GM12801 (cell line): ENCODE measurements at regions not wholly inside any gene's neighbourhood (a gene's known extent, or its start where the extent isn't known, plus 50 kb on each side); places are given as distances from the start of the nearest gene placed in this dataset.

ENCODE experiments used
- TF ChIP-seq, protein P1 (sequence below): IDR thresholded peaks from one replicate; pipeline ENCODE4 v1.5.1; 2011; ENCODE audit warnings: control low read depth; ENCODE audit not compliant: insufficient read length; ENCODE audit errors: extremely low read depth

DNA sequence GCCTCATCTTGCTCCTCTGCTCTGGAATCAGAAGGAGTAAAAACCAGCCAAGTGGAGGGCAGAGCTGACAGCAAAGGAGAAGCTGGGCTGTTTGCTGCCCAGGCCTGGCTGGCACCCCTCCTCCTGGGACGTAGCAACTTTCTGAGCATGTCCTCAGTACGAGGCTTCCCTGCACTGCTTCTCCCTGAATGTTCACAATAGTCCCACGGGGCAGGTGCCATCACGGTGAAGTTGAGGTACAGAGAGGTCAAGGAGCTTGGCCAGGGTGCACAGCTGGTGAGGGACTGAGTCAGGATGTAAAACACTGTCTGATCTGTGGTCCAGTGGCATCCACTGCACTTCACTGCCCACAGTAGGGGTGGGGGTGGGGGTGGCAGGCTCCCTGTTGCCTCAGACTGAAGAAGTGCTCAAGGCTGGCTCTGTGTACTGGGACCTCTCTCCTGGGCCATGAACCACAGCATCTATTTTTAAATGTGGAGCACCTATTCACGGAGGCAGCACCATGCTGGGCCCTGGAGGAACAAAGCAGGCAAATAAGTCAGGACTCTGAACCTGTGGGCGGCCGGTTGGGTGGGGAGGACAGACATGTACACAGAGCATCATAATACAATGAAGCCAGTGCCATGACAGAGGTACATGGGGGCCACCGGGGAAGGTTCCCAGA, 369.5 kb downstream of the SEC14L1 start:
- TF ChIP-seq, protein P1, sequence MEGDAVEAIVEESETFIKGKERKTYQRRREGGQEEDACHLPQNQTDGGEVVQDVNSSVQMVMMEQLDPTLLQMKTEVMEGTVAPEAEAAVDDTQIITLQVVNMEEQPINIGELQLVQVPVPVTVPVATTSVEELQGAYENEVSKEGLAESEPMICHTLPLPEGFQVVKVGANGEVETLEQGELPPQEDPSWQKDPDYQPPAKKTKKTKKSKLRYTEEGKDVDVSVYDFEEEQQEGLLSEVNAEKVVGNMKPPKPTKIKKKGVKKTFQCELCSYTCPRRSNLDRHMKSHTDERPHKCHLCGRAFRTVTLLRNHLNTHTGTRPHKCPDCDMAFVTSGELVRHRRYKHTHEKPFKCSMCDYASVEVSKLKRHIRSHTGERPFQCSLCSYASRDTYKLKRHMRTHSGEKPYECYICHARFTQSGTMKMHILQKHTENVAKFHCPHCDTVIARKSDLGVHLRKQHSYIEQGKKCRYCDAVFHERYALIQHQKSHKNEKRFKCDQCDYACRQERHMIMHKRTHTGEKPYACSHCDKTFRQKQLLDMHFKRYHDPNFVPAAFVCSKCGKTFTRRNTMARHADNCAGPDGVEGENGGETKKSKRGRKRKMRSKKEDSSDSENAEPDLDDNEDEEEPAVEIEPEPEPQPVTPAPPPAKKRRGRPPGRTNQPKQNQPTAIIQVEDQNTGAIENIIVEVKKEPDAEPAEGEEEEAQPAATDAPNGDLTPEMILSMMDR, result no peak

DNA sequence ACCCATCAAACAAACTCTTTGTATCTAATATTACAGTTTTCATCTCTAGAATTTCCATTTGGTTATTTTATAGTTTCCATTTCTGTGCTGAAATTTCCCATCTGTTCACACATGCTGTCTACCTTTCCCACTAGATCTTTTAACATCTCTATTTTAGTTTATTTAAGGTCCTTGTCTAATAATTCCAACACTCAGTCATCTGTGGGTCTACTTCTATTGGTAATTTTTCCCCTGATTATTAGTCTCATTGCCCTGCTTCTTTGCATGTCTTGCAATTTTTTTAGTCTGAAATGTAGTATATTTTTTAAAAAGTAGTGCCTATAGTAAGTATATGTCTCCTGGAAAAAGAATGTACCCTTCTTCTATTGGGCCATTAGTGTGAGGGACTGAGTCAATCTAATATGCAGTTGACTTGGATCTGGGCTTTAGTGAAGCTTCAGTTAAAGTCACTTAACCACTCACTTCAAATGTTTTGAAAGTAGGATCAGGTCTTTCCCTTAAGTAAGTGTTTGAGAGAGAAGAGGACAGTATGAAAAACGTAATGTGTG, 370.8 kb downstream of the SEC14L1 start:
- TF ChIP-seq, protein P1, result no peak

DNA sequence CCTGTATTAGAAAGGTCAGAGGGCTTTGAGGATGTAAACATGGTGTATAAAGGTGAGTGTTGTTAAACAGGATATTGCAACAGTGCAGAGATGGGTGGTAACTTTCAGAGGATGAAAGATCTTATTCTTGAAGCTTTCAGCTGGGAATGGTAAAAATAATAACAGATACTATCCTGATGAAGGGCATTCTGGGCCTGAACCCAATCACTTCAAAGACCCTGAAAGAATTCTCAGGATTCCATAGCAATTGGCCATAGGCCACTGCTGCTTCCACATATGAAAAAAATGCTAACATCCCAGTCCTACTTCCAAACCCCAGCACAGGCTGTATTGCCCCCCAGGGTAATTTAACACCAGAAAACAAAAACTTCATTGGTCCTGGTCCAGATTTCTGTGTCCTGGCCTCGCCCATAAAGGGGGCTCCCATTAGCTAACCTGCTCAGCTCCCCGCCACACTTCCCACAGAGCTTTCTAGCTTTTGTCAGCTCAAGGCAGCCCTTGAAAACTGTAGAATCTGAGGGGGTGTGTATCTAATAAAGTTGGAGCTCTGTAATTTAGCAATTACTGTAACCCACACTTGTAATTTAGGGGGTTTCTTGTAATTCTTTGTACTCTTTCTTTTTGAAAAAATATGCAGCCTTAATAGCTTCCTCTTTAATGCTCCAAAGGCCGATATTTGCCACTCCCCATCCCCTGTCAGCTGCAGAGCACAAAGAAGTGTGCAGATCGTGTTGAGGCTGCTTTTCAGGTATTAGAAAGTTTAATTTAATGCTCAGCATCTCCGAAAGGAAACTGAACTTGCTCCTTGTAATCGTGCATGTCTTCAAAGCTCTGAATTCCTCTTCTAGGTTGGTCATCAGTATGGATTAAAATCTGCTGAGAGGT, 371.5 kb downstream of the SEC14L1 start:
- TF ChIP-seq, protein P1, result no peak

DNA sequence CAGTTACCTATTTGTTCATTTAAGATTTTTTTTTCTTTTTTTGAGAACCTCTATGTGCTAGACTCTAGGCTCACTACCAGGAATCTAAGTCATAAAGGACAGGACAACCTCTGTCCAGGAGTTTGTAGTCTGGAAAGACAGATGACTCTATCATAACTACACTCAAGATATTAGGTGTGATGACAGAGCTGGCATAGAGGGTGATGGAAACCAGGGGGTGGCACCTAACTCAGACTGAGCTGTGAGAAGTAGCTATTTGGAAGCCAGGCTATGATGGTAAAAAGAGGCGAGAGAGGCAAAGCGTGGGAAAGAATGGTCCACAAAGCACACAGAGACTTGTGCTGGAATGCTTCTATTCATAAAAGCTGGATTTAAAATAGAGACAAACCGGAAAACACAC, 372.3 kb downstream of the SEC14L1 start:
- TF ChIP-seq, protein P1, result no peak

DNA sequence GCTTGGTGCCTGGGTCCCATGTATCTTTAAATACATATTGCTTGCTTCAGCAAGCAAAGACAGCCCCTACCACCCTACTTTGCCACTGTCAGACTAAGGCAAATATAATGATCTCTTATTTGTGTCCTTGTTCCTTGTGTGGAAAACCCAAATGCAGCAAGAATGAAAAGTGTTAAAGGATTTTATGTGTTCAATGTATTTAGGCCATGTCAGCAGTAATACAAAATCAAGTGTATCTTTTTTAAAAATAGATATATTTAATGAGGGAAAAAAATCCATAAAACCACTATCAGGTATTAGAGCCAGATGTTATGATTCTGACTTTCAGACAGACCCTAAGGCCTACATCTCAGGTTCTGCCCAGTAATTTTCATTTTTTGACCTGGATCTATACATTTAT, 374.5 kb downstream of the SEC14L1 start:
- TF ChIP-seq, protein P1, result no peak

DNA sequence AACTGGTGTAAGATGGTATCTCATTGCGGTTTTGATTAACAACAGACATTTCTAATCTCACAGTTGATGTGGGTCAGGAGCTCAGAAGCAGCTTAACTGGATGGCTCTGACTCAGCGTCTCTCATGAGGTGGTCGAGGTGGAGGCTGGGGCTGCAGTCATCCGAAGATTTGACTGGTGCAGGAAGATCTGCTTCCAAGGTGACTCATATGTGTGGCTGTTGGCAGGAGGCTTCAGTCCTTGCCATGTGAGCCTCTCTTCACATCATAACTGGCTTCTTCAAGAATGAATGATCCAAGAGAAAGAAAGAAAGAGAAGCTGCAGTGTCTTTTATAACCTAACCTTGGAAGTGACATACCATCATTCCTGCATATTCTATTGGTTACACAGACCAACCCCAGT, 376.1 kb downstream of the SEC14L1 start:
- TF ChIP-seq, protein P1, result no peak

DNA sequence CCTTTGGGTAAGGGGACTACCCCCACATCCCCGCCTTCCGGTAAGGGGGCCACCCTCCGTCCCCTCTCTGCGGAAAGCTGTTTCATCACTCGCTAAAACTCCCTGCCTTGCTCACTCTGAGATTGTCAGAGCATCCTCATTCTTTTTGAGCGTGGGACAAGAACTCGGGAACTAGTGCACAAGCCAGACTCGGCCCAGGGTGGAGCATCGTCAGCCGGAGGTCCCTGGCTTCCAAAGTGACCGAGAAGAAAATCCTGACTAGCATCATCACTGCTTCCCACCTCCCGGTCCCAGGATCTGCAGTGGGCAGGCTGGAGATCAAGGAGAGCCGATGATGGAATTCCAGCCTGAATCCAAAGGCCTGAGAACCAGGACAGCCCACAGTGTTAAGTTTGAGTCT, 380.3 kb downstream of the SEC14L1 start:
- TF ChIP-seq, protein P1, result no peak
